Astrocyte of the spinal cord (primary cell): ENCODE measurements at regions not wholly inside any gene's neighbourhood (a gene's known extent, or its start where the extent isn't known, plus 50 kb on each side); places are given as distances from the start of the nearest gene placed in this dataset.
A peak's percentile ranks its signal among the peaks of the same experiment; 100 is the strongest.

Experiments
- DNase-seq: peaks from one replicate; pipeline ENCODE4 v3.0.0; 2011; ENCODE audit warnings: low read depth, low spot score
- H3K4me3 ChIP-seq: 2 replicates; pipeline ENCODE4 v1.5.1; 2011; ENCODE audit warnings: low read depth, mild to moderate bottlenecking, low read length, moderate library complexity
- CTCF ChIP-seq: IDR thresholded peaks from 2 replicates; pipeline ENCODE4 v1.5.1; 2012; ENCODE audit warnings: low read depth, mild to moderate bottlenecking, low read length, inconsistent platforms
- in situ Hi-C: cut with HindIII; loops from 2 replicates; pipeline ENCODE4 v1.10.0; 2017; ENCODE audit warnings: low sequenced_read_pairs

- in situ Hi-C loops = no loop called here
- no peak for TF ChIP-seq CTCF
- H3K4me3 ChIP-seq = no peak overlapping the region
- DNase-seq = peak; percentile 100
Observed at GRCh38 chr10:4372601-4373000, 453.4 kb upstream of the AKR1E2 start.

- in situ Hi-C loops = no loop called here
Observed at GRCh38 chr10:4371691-4372295, 454.2 kb upstream of the AKR1E2 start.

DNA sequence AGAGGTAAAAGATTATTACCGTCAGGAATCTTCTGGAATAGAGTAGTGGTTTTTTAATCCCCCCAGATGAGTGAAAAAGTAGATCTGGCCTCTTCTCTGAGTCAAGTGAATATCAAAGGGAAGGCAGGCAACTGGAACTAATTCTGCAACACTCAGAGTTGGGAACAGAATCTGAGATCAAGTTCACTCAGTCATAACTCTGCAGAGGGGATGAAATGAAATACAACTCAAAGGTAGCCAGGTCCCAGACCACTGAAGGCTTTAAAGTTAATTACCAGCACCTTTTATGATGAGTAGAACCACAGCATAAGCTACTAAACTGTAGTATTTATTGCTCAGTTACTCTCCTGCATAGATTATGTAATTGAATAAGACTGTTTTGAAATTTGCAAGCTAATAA lies 455.6 kb upstream of the AKR1E2 start:
- in situ Hi-C loops = no loop called here
- DNase-seq = peak; percentile 75
- no peak for TF ChIP-seq CTCF
- no peak overlapping the region for H3K4me3 ChIP-seq

More at GRCh38 chr10:4371691-4372295, 454.2 kb upstream of the AKR1E2 start:
- TF ChIP-seq CTCF = no peak
- peak; percentile 83 for DNase-seq
- H3K4me3 ChIP-seq = no peak overlapping the region

- DNase-seq = no peak
- in situ Hi-C loops = no loop called here
- no peak for TF ChIP-seq CTCF
- no peak overlapping the region for H3K4me3 ChIP-seq
Observed at GRCh38 chr10:4361581-4361980, 464.4 kb upstream of the AKR1E2 start.

- TF ChIP-seq CTCF = no peak
- H3K4me3 ChIP-seq = no peak overlapping the region
- peak; percentile 75 for DNase-seq
- in situ Hi-C loops = no loop called here
Observed at GRCh38 chr10:4359003-4359402, 467.0 kb upstream of the AKR1E2 start.

DNA sequence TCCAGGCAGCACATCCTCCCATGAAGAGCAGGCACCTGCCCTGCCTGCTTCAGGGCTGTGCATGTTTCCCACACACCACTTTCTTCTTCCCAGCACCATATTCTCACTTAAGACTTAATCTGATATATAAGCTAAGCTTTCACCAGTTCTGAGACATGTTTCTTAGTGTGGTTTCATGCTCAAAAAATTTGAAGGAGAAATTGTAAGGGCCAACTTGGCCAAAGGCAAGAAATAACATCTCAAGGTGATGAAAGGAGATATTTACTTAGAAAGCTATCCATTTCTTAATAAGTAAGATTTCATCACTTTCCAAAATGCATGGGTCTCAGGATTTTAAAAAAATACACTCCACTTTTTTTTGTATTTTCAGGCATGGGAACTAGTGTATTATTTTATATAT lies 468.1 kb upstream of the AKR1E2 start:
- TF ChIP-seq CTCF = no peak
- no peak for DNase-seq
- H3K4me3 ChIP-seq = no peak overlapping the region
- in situ Hi-C loops = no loop called here

DNA sequence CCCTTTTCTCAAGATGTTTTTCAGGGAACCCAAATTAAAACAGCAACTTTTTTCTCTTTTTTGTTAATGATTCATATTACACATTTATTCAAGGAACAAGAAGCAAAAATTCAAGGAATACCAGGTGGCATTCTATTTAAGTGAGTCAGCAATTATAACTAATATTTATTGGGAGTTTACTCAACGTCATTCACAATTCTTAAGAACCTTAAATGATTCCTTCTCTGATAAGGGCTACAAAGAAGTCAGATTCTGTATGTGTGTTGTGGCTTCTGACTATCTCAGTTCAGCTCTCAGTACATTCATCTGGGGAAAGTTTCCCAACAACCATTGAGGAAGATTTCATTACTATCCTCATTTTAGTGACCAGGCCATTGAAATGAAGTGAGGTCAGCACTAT lies 470.7 kb upstream of the AKR1E2 start:
- DNase-seq = no peak
- in situ Hi-C loops = no loop called here
- no peak for TF ChIP-seq CTCF
- no peak overlapping the region for H3K4me3 ChIP-seq
